HepG2 (cell line): ENCODE measurements at regions not wholly inside any gene's neighbourhood (a gene's known extent, or its start where the extent isn't known, plus 50 kb on each side); places are given as distances from the start of the nearest gene placed in this dataset.

ENCODE experiments used
- DMAP1 ChIP-seq: IDR thresholded peaks from 2 replicates; pipeline ENCODE4 v1.6.1; 2016
- KMT2A ChIP-seq: sonication (generic); formaldehyde crosslinking; IDR thresholded peaks from 2 replicates; pipeline ENCODE4 v1.4.0; 2020; ENCODE audit warnings: missing genetic modification reagents
- POGZ ChIP-seq: sonication (generic); formaldehyde crosslinking; IDR thresholded peaks from 2 replicates; pipeline ENCODE4 v1.4.0; 2020; ENCODE audit warnings: mild to moderate bottlenecking, missing genetic modification reagents
- REL ChIP-seq: sonication (generic); formaldehyde crosslinking; conservative IDR thresholded peaks from 2 replicates; pipeline ENCODE4 v1.8.0; 2022; ENCODE audit warnings: mild to moderate bottlenecking, missing genetic modification reagents, moderate library complexity
- RFX1 ChIP-seq: fragments of 450-650 bp; IDR thresholded peaks from 2 replicates; pipeline ENCODE4 v1.6.1; 2017
- ZBTB8A ChIP-seq: sonication (generic); formaldehyde crosslinking; IDR thresholded peaks from 2 replicates; pipeline ENCODE4 v1.4.0; 2020; ENCODE audit warnings: mild to moderate bottlenecking, low read depth, missing genetic modification reagents, borderline replicate concordance
- ZNF230 ChIP-seq: sonication (generic); formaldehyde crosslinking; IDR thresholded peaks from 2 replicates; pipeline ENCODE4 v1.4.0; 2020; ENCODE audit warnings: mild to moderate bottlenecking, missing genetic modification reagents
- ZNF24 ChIP-seq: fragments of 450-650 bp; IDR thresholded peaks from 2 replicates; pipeline ENCODE4 v1.6.1; 2017; ENCODE audit warnings: antibody characterized with exemption, mild to moderate bottlenecking
- ZNF292 ChIP-seq: sonication (generic); formaldehyde crosslinking; IDR thresholded peaks from 2 replicates; pipeline ENCODE4 v1.8.1; 2022; ENCODE audit warnings: mild to moderate bottlenecking, low read depth, missing genetic modification reagents, borderline replicate concordance
- ZSCAN22 ChIP-seq: sonication (generic); formaldehyde crosslinking; IDR thresholded peaks from 2 replicates; pipeline ENCODE4 v1.4.0; 2020; ENCODE audit warnings: mild to moderate bottlenecking, missing genetic modification reagents
- TF ChIP-seq, protein P1 (sequence below): sonication (generic); formaldehyde crosslinking; IDR thresholded peaks from 2 replicates; pipeline ENCODE4 v1.4.0; 2020; ENCODE audit warnings: mild to moderate bottlenecking, missing genetic modification reagents
- TF ChIP-seq, protein P2 (sequence below): sonication (generic); formaldehyde crosslinking; IDR thresholded peaks from 2 replicates; pipeline ENCODE4 v1.8.0; 2022; ENCODE audit warnings: missing genetic modification reagents, mild to moderate bottlenecking, borderline replicate concordance
- TF ChIP-seq, protein P3 (sequence below): sonication (generic); formaldehyde crosslinking; IDR thresholded peaks from 2 replicates; pipeline ENCODE4 v1.4.0; 2020; ENCODE audit warnings: missing genetic modification reagents
- TF ChIP-seq, protein P4 (sequence below): sonication (generic); formaldehyde crosslinking; IDR thresholded peaks from 2 replicates; pipeline ENCODE4 v1.4.0; 2020; ENCODE audit warnings: missing genetic modification reagents, borderline replicate concordance
- TF ChIP-seq, protein P5 (sequence below): IDR thresholded peaks from 2 replicates; pipeline ENCODE4 v1.6.1; 2012; ENCODE audit warnings: low read depth, low read length, improper control_type of control experiment

DNA sequence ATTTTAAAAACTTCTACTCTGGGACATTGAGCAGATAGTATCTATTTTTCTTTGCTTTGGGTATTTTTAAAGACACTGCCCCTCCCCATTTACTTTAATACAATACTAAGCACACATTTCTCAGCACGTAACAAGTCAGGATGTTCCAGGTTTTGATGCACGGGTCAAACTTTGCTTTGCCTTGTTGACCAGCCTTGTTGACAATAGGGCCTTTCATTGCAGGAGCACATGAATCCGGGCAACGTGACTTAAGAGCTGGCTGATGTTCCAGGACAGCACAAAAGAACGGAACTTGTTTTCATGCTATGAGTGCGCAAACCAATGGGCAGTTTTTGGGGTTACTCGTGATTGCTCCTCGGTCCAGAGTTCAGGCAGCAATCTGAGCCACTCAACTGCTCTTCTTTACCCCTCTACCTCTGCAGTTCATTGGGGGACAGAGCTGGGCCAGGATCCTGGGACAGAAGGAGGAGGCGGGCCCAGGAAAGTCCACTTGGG, 78.6 kb upstream of the SLC22A16 start (continued):
- no peak for TF ChIP-seq REL (CRISPR knock-in tag)
- TF ChIP-seq, protein P1, sequence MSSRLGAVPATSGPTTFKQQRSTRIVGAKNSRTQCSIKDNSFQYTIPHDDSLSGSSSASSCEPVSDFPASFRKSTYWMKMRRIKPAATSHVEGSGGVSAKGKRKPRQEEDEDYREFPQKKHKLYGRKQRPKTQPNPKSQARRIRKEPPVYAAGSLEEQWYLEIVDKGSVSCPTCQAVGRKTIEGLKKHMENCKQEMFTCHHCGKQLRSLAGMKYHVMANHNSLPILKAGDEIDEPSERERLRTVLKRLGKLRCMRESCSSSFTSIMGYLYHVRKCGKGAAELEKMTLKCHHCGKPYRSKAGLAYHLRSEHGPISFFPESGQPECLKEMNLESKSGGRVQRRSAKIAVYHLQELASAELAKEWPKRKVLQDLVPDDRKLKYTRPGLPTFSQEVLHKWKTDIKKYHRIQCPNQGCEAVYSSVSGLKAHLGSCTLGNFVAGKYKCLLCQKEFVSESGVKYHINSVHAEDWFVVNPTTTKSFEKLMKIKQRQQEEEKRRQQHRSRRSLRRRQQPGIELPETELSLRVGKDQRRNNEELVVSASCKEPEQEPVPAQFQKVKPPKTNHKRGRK = no peak
- TF ChIP-seq, protein P2, sequence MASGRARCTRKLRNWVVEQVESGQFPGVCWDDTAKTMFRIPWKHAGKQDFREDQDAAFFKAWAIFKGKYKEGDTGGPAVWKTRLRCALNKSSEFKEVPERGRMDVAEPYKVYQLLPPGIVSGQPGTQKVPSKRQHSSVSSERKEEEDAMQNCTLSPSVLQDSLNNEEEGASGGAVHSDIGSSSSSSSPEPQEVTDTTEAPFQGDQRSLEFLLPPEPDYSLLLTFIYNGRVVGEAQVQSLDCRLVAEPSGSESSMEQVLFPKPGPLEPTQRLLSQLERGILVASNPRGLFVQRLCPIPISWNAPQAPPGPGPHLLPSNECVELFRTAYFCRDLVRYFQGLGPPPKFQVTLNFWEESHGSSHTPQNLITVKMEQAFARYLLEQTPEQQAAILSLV (CRISPR knock-in tag) = peak; percentile 64; the same call in 1 of the 2 replicates
- TF ChIP-seq, protein P3, sequence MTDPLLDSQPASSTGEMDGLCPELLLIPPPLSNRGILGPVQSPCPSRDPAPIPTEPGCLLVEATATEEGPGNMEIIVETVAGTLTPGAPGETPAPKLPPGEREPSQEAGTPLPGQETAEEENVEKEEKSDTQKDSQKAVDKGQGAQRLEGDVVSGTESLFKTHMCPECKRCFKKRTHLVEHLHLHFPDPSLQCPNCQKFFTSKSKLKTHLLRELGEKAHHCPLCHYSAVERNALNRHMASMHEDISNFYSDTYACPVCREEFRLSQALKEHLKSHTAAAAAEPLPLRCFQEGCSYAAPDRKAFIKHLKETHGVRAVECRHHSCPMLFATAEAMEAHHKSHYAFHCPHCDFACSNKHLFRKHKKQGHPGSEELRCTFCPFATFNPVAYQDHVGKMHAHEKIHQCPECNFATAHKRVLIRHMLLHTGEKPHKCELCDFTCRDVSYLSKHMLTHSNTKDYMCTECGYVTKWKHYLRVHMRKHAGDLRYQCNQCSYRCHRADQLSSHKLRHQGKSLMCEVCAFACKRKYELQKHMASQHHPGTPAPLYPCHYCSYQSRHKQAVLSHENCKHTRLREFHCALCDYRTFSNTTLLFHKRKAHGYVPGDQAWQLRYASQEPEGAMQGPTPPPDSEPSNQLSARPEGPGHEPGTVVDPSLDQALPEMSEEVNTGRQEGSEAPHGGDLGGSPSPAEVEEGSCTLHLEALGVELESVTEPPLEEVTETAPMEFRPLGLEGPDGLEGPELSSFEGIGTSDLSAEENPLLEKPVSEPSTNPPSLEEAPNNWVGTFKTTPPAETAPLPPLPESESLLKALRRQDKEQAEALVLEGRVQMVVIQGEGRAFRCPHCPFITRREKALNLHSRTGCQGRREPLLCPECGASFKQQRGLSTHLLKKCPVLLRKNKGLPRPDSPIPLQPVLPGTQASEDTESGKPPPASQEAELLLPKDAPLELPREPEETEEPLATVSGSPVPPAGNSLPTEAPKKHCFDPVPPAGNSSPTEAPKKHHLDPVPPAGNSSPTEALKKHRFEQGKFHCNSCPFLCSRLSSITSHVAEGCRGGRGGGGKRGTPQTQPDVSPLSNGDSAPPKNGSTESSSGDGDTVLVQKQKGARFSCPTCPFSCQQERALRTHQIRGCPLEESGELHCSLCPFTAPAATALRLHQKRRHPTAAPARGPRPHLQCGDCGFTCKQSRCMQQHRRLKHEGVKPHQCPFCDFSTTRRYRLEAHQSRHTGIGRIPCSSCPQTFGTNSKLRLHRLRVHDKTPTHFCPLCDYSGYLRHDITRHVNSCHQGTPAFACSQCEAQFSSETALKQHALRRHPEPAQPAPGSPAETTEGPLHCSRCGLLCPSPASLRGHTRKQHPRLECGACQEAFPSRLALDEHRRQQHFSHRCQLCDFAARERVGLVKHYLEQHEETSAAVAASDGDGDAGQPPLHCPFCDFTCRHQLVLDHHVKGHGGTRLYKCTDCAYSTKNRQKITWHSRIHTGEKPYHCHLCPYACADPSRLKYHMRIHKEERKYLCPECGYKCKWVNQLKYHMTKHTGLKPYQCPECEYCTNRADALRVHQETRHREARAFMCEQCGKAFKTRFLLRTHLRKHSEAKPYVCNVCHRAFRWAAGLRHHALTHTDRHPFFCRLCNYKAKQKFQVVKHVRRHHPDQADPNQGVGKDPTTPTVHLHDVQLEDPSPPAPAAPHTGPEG (CRISPR knock-in tag) = peak; percentile 67; the same call in 1 of the 2 replicates
- TF ChIP-seq ZNF292 (CRISPR knock-in tag) = peak; percentile 88; the same call in 1 of the 2 replicates
- TF ChIP-seq POGZ = peak; percentile 96
- TF ChIP-seq, protein P4, sequence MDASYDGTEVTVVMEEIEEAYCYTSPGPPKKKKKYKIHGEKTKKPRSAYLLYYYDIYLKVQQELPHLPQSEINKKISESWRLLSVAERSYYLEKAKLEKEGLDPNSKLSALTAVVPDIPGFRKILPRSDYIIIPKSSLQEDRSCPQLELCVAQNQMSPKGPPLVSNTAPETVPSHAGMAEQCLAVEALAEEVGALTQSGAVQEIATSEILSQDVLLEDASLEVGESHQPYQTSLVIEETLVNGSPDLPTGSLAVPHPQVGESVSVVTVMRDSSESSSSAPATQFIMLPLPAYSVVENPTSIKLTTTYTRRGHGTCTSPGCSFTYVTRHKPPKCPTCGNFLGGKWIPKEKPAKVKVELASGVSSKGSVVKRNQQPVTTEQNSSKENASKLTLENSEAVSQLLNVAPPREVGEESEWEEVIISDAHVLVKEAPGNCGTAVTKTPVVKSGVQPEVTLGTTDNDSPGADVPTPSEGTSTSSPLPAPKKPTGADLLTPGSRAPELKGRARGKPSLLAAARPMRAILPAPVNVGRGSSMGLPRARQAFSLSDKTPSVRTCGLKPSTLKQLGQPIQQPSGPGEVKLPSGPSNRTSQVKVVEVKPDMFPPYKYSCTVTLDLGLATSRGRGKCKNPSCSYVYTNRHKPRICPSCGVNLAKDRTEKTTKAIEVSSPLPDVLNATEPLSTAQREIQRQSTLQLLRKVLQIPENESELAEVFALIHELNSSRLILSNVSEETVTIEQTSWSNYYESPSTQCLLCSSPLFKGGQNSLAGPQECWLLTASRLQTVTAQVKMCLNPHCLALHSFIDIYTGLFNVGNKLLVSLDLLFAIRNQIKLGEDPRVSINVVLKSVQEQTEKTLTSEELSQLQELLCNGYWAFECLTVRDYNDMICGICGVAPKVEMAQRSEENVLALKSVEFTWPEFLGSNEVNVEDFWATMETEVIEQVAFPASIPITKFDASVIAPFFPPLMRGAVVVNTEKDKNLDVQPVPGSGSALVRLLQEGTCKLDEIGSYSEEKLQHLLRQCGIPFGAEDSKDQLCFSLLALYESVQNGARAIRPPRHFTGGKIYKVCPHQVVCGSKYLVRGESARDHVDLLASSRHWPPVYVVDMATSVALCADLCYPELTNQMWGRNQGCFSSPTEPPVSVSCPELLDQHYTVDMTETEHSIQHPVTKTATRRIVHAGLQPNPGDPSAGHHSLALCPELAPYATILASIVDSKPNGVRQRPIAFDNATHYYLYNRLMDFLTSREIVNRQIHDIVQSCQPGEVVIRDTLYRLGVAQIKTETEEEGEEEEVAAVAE = peak; percentile 47; the same call in 1 of the 2 replicates
- peak; percentile 55; the same call in 1 of the 2 replicates for TF ChIP-seq ZSCAN22 (CRISPR knock-in tag)
- no peak for TF ChIP-seq ZNF24
- peak; percentile 87 for TF ChIP-seq DMAP1 (CRISPR knock-in tag)
- peak; percentile 43; the same call in 1 of the 2 replicates for TF ChIP-seq ZBTB8A
- no peak for TF ChIP-seq RFX1
- TF ChIP-seq, protein P5, sequence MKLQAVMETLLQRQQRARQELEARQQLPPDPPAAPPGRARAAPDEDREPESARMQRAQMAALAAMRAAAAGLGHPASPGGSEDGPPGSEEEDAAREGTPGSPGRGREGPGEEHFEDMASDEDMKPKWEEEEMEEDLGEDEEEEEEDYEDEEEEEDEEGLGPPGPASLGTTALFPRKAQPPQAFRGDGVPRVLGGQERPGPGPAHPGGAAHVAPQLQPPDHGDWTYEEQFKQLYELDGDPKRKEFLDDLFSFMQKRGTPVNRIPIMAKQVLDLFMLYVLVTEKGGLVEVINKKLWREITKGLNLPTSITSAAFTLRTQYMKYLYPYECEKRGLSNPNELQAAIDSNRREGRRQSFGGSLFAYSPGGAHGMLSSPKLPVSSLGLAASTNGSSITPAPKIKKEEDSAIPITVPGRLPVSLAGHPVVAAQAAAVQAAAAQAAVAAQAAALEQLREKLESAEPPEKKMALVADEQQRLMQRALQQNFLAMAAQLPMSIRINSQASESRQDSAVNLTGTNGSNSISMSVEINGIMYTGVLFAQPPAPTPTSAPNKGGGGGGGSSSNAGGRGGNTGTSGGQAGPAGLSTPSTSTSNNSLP = peak; percentile 89
- peak; percentile 80 for TF ChIP-seq ZNF230
- peak; percentile 42; the same call in 1 of the 2 replicates for TF ChIP-seq KMT2A (CRISPR knock-in tag)
